ENCODE measurements at regions not wholly inside any gene's neighbourhood (a gene's known extent, or its start where the extent isn't known, plus 50 kb on each side); places are given as distances from the start of the nearest gene placed in this dataset.

- Histone ChIP-seq H3K27ac (no peak overlapping the region), H3K4me1 (no peaks in the 10 kb centered on the region), H3K4me3 (no peak overlapping the region), H3K9me3 (no peaks in the 10 kb centered on the region), H3K36me3 (no peaks in the 10 kb centered on the region), H3K27me3 (peaks cover 0 to 23% (median 10%) of the 10 kb centered on the region in 7 donors)
- ATAC-seq = no peak
- intact Hi-C loops (cut with DNase I) = no loop called here
- no peak for DNase-seq
- TF ChIP-seq CTCF (IDR thresholded peaks at IDR 0.05) = no peak
- WGBS, 2 donors = 86 to 88% methylated on average over 3 of the region's 3 CpGs
These were observed 82.8 kb downstream of the MAFB start for GRCh38 chr20:40606237-40606636.

DNA sequence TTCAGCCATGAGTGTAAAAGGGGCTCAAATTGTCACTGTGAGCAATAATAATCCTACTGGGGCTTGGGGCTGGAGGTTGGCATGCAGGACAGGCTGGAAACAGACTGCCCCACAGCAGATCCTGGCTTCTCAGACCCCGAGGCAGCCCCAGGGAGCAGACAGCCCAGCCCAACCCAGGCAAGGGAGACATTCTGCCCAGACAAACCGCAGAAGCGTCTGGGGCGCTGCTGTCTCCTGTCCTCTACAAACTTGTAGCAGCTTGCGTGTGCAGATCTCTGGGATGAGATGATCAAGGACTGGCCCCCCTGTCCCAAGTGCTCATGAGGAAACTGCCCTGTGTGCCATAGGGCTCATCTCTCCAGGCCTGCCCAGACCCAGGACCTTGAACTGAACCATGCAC is 84.6 kb downstream of the MAFB start:
- DNase-seq = no peak
- peaks cover 0 to 7% (median 0%) of the 10 kb centered on the region in 11 donors for H3K9me3 ChIP-seq
- no peaks in the 10 kb centered on the region for H3K4me1 ChIP-seq
- no peaks in the 10 kb centered on the region for H3K36me3 ChIP-seq
- peaks cover 0 to 23% (median 10%) of the 10 kb centered on the region in 7 donors for H3K27me3 ChIP-seq
- H3K4me3 ChIP-seq = no peak overlapping the region
- no peak for TF ChIP-seq CTCF (IDR thresholded peaks at IDR 0.05)
- ATAC-seq = no peak
- 79 to 82% methylated on average over 5 of the region's 5 CpGs for WGBS, 2 donors
- H3K27ac ChIP-seq = no peak overlapping the region
- intact Hi-C loops (cut with DNase I) = no loop called here

- intact Hi-C loops (cut with DNase I) = no loop called here
- H3K4me3 ChIP-seq = no peak overlapping the region
- no peak for DNase-seq
- no peak for ATAC-seq
- H3K27me3 ChIP-seq = peaks cover 0 to 21% (median 9%) of the 10 kb centered on the region in 7 donors
- no peaks in the 10 kb centered on the region for H3K36me3 ChIP-seq
- WGBS, 2 donors = 69 to 77% methylated on average over 3 of the region's 3 CpGs
- H3K9me3 ChIP-seq = peaks cover 0 to 19% (median 0%) of the 10 kb centered on the region in 11 donors
- H3K27ac ChIP-seq = no peak overlapping the region
- H3K4me1 ChIP-seq = no peaks in the 10 kb centered on the region
- no peak for TF ChIP-seq CTCF (IDR thresholded peaks at IDR 0.05)
These were observed 85.9 kb downstream of the MAFB start for GRCh38 chr20:40603057-40603651.

DNA sequence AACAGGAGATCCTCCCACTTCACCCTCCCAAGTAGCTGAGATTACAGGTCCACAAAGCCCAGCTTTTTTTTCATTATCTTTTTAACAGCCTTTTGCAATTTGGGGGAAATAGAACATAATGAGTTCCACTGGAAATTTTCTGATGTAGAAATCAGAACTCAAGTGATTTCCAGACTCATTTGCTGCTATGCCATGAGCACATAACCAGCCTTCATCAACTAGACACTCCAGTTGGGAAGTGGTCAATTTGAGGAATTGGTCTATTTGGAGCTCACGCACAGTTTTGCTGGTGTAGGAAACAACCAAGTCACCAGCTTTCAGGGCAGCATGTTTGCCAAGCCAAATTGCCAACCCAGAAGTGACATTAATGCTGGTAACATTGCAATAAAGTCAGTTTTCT is 86.7 kb downstream of the MAFB start:
- H3K36me3 ChIP-seq = no peaks in the 10 kb centered on the region
- peaks cover 0 to 19% (median 0%) of the 10 kb centered on the region in 11 donors for H3K9me3 ChIP-seq
- WGBS, 2 donors = 77 to 95% methylated on average over 1 of the region's 1 CpG
- no peak overlapping the region for H3K4me3 ChIP-seq
- no peak overlapping the region for H3K27ac ChIP-seq
- no peak for DNase-seq
- peaks cover 0 to 19% (median 8%) of the 10 kb centered on the region in 7 donors for H3K27me3 ChIP-seq
- H3K4me1 ChIP-seq = no peaks in the 10 kb centered on the region
- intact Hi-C loops (cut with DNase I) = no loop called here
- TF ChIP-seq CTCF (IDR thresholded peaks at IDR 0.05) = no peak
- ATAC-seq = no peak
